Smooth muscle cell (in vitro differentiated cells): ENCODE measurements at regions not wholly inside any gene's neighbourhood (a gene's known extent, or its start where the extent isn't known, plus 50 kb on each side); places are given as distances from the start of the nearest gene placed in this dataset.

Experiments used
- DNase-seq: peaks from one replicate; lab custom pipeline; 2025; ENCODE audit not compliant: unreplicated experiment; lab: John Stamatoyannopoulos, UW
- H2AFZ ChIP-seq: fragments of 200-600 bp; sonication (generic); 2 replicates; pipeline ENCODE4 v1.6.0; 2016; ENCODE audit warnings: antibody characterized with exemption, low read depth, mild to moderate bottlenecking
- H3F3A ChIP-seq: fragments of 200-600 bp; sonication (generic); 2 replicates; pipeline ENCODE4 v1.6.0; 2017; ENCODE audit warnings: antibody characterized with exemption, low read depth
- H3K27ac ChIP-seq: fragments of 200-600 bp; sonication (generic); 2 replicates; pipeline ENCODE4 v1.5.1; 2016; ENCODE audit warnings: low read depth, mild to moderate bottlenecking
- H3K27me3 ChIP-seq: fragments of 200-600 bp; sonication (generic); 2 replicates; pipeline ENCODE4 v1.6.1; 2016; ENCODE audit warnings: low read depth, mild to moderate bottlenecking
- H3K36me3 ChIP-seq: fragments of 200-600 bp; sonication (generic); 2 replicates; pipeline ENCODE4 v1.5.1; 2016; ENCODE audit warnings: low read depth
- H3K4me1 ChIP-seq: fragments of 200-600 bp; sonication (generic); 2 replicates; pipeline ENCODE4 v1.5.1; 2016; ENCODE audit warnings: low read depth
- H3K4me2 ChIP-seq: fragments of 200-600 bp; sonication (generic); 2 replicates; pipeline ENCODE4 v1.6.0; 2016; ENCODE audit warnings: mild to moderate bottlenecking
- H3K4me3 ChIP-seq: fragments of 200-600 bp; sonication (generic); 2 replicates; pipeline ENCODE4 v1.5.1; 2016; ENCODE audit warnings: mild to moderate bottlenecking
- H3K79me2 ChIP-seq: fragments of 200-600 bp; sonication (generic); 2 replicates; pipeline ENCODE4 v1.6.0; 2016; ENCODE audit warnings: low read depth, mild to moderate bottlenecking
- H3K9ac ChIP-seq: fragments of 200-600 bp; sonication (generic); 2 replicates; pipeline ENCODE4 v1.6.0; 2016; ENCODE audit warnings: low read depth
- H3K9me3 ChIP-seq: fragments of 200-600 bp; sonication (generic); replicated peaks from 2 replicates; pipeline ENCODE4 v1.5.1; 2016; ENCODE audit warnings: low read depth
- H4K20me1 ChIP-seq: fragments of 200-600 bp; sonication (generic); 2 replicates; pipeline ENCODE4 v1.6.0; 2016; ENCODE audit warnings: low read depth
- WGBS: methylation state at CpG from one replicate; pipeline ENCODE4 v1.1.7; 2016; ENCODE audit warnings: low lambda C conversion rate; 5-methylcytosine and 5-hydroxymethylcytosine counted together
- TF ChIP-seq, protein P1 (sequence below): fragments of 200-600 bp; sonication (generic); IDR thresholded peaks from 2 replicates; pipeline ENCODE4 v1.5.1; 2017; ENCODE audit warnings: borderline replicate concordance, mild to moderate bottlenecking, antibody characterized with exemption; ENCODE audit not compliant: insufficient read depth, poor library complexity, severe bottlenecking

GRCh38 chr10:123464430-123465323, 201.5 kb upstream of the GPR26 start:
- Histone ChIP-seq H2AFZ (no peak overlapping the region), H3F3A (no peaks in the 10 kb centered on the region), H3K9ac (no peak overlapping the region), H3K27me3 (peaks cover 4% of the 10 kb centered on the region), H3K9me3 (no peaks in the 10 kb centered on the region), H3K79me2 (no peaks in the 10 kb centered on the region), H3K4me1 (no peaks in the 10 kb centered on the region), H4K20me1 (no peaks in the 10 kb centered on the region), H3K4me3 (no peak overlapping the region), H3K4me2 (no peak overlapping the region), H3K27ac (no peak overlapping the region), H3K36me3 (no peaks in the 10 kb centered on the region)
- TF ChIP-seq, protein P1, sequence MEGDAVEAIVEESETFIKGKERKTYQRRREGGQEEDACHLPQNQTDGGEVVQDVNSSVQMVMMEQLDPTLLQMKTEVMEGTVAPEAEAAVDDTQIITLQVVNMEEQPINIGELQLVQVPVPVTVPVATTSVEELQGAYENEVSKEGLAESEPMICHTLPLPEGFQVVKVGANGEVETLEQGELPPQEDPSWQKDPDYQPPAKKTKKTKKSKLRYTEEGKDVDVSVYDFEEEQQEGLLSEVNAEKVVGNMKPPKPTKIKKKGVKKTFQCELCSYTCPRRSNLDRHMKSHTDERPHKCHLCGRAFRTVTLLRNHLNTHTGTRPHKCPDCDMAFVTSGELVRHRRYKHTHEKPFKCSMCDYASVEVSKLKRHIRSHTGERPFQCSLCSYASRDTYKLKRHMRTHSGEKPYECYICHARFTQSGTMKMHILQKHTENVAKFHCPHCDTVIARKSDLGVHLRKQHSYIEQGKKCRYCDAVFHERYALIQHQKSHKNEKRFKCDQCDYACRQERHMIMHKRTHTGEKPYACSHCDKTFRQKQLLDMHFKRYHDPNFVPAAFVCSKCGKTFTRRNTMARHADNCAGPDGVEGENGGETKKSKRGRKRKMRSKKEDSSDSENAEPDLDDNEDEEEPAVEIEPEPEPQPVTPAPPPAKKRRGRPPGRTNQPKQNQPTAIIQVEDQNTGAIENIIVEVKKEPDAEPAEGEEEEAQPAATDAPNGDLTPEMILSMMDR, result no peak
- 78% methylated on average over 3 of the region's 3 CpGs for WGBS
- DNase-seq, result no peak

DNA sequence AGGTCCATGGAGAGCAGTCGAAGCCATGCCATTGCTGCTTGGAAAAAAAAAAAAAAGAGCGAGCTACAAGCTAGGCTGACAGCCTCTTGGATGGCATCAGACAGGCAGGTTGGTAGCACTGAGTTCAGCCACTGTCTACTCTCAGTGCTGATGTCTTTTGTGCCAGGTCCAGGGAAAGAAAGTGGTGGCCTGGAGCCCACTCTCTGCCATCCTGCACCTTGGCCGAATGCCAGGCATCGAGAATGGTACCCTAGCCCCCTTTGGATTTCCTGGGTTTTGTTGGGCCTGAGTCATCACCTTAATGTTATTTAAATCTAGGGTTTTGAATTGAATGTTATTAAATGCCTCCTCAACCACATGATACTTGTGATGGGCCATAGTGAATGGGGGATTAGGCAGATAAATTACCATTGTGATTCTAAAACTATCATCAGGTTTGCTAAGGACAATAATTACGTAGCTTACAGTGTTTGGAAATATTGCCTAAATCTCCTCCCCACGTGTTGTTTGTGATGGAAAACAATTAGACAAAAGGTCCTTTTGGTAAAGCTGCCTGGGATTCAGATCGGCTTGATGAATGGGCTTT, 195.7 kb upstream of the GPR26 start:
- H3K27me3 ChIP-seq, result no peaks in the 10 kb centered on the region
- peaks cover 16% of the 10 kb centered on the region for H3K4me1 ChIP-seq
- no peaks in the 10 kb centered on the region for H3K79me2 ChIP-seq
- TF ChIP-seq, protein P1, result no peak
- DNase-seq, result no peak
- no peaks in the 10 kb centered on the region for H4K20me1 ChIP-seq
- H3K4me3 ChIP-seq, result no peak overlapping the region
- H2AFZ ChIP-seq, result no peak overlapping the region
- H3K27ac ChIP-seq, result no peak overlapping the region
- H3K9ac ChIP-seq, result no peak overlapping the region
- no peak overlapping the region for H3K4me2 ChIP-seq
- H3F3A ChIP-seq, result no peaks in the 10 kb centered on the region
- no peaks in the 10 kb centered on the region for H3K9me3 ChIP-seq
- WGBS, result 75% methylated on average over 7 of the region's 7 CpGs
- H3K36me3 ChIP-seq, result no peaks in the 10 kb centered on the region

DNA sequence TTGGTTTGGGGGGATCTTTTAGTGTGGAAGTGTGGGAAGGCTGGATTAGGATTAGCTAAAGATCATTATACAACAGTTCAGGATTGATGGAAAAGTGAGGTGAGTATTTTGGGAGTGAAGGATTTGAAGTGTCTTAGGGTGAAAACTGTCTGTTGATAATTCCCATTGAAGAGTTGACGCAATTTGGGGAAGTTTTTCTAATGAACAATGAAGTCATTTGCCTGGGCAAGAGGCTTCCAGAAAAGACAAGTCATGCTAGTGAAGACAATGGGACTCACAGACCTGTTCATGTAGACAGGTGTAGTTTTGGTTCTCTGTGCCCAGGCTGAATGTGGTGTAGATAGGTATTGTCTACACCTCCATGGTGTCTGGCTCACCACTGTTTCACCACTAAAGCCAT, 194.3 kb upstream of the GPR26 start:
- H3K4me2 ChIP-seq, result no peak overlapping the region
- H3K79me2 ChIP-seq, result no peaks in the 10 kb centered on the region
- H2AFZ ChIP-seq, result no peak overlapping the region
- no peaks in the 10 kb centered on the region for H3K9me3 ChIP-seq
- no peak overlapping the region for H3K4me3 ChIP-seq
- H3K9ac ChIP-seq, result no peak overlapping the region
- DNase-seq, result no peak
- peaks cover 19% of the 10 kb centered on the region for H3K4me1 ChIP-seq
- WGBS, result 100% methylated on average over 1 of the region's 1 CpG
- H4K20me1 ChIP-seq, result no peaks in the 10 kb centered on the region
- H3K36me3 ChIP-seq, result no peaks in the 10 kb centered on the region
- no peak overlapping the region for H3K27ac ChIP-seq
- H3F3A ChIP-seq, result no peaks in the 10 kb centered on the region
- TF ChIP-seq, protein P1, result no peak
- H3K27me3 ChIP-seq, result no peaks in the 10 kb centered on the region
